ENCODE measurements at regions not wholly inside any gene's neighbourhood (a gene's known extent, or its start where the extent isn't known, plus 50 kb on each side); places are given as distances from the start of the nearest gene placed in this dataset.
"Not testable (repeated sequence)": the region's sequence is repeated elsewhere in the genome, so short reads cannot be mapped to it uniquely, and the experiment has no call there.

- DNase-seq (ENCODE audit: extremely low read depth, low read depth) = no peak
- no peak overlapping the region for H3K4me3 ChIP-seq (replicated peaks; ENCODE audit: low read depth, low read length)
- no peak for TF ChIP-seq CTCF (IDR thresholded peaks at IDR 0.05; ENCODE audit: low read depth, low read length, missing control alignments)
Observed at GRCh38 chr5:124962111-124962510, 215.7 kb upstream of the ZNF608 start.

GRCh38 chr5:124962735-124963134 lies 216.3 kb upstream of the ZNF608 start:
- TF ChIP-seq CTCF (IDR thresholded peaks at IDR 0.05; ENCODE audit: low read depth, low read length, missing control alignments) = no peak
- DNase-seq (ENCODE audit: extremely low read depth, low read depth) = no peak
- H3K4me3 ChIP-seq (replicated peaks; ENCODE audit: low read depth, low read length) = no peak overlapping the region

GRCh38 chr5:124963236-124963919 lies 216.9 kb upstream of the ZNF608 start:
- no peak overlapping the region for H3K4me3 ChIP-seq (replicated peaks; ENCODE audit: low read depth, low read length)
- DNase-seq (ENCODE audit: extremely low read depth, low read depth) = peak; percentile 69
- no peak for TF ChIP-seq CTCF (IDR thresholded peaks at IDR 0.05; ENCODE audit: low read depth, low read length, missing control alignments)

- not testable (repeated sequence) for H3K4me3 ChIP-seq (replicated peaks; ENCODE audit: low read depth, low read length); DNase-seq (ENCODE audit: extremely low read depth, low read depth)
Observed at GRCh38 chr5:124966741-124967140, 220.3 kb upstream of the ZNF608 start.

- not testable (repeated sequence) for DNase-seq (ENCODE audit: extremely low read depth, low read depth); H3K4me3 ChIP-seq (replicated peaks; ENCODE audit: low read depth, low read length)
Observed at GRCh38 chr5:124970381-124970780, 223.9 kb upstream of the ZNF608 start.

GRCh38 chr5:124972703-124973102 lies 226.3 kb upstream of the ZNF608 start:
- TF ChIP-seq CTCF (IDR thresholded peaks at IDR 0.05; ENCODE audit: low read depth, low read length, missing control alignments) = no peak
- DNase-seq (ENCODE audit: extremely low read depth, low read depth) = no peak
- no peak overlapping the region for H3K4me3 ChIP-seq (replicated peaks; ENCODE audit: low read depth, low read length)

- no peak for TF ChIP-seq CTCF (IDR thresholded peaks at IDR 0.05; ENCODE audit: low read depth, low read length, missing control alignments)
- H3K4me3 ChIP-seq (replicated peaks; ENCODE audit: low read depth, low read length) = no peak overlapping the region
Observed at GRCh38 chr5:124973661-124974060, 227.2 kb upstream of the ZNF608 start.

GRCh38 chr5:124976086-124976485 lies 229.6 kb upstream of the ZNF608 start:
- TF ChIP-seq CTCF (IDR thresholded peaks at IDR 0.05; ENCODE audit: low read depth, low read length, missing control alignments) = no peak
- H3K4me3 ChIP-seq (replicated peaks; ENCODE audit: low read depth, low read length) = no peak overlapping the region
- DNase-seq (ENCODE audit: extremely low read depth, low read depth) = no peak

More at GRCh38 chr5:124973661-124974060, 227.2 kb upstream of the ZNF608 start:
- no peak for DNase-seq (ENCODE audit: extremely low read depth, low read depth)
